Smooth muscle cell (in vitro differentiated cells): ENCODE measurements at regions not wholly inside any gene's neighbourhood (a gene's known extent, or its start where the extent isn't known, plus 50 kb on each side); places are given as distances from the start of the nearest gene placed in this dataset.

Experiments used
- DNase-seq: peaks from one replicate; lab custom pipeline; 2025; ENCODE audit not compliant: unreplicated experiment; lab: John Stamatoyannopoulos, UW
- H2AFZ ChIP-seq: fragments of 200-600 bp; sonication (generic); 2 replicates; pipeline ENCODE4 v1.6.0; 2016; ENCODE audit warnings: antibody characterized with exemption, low read depth, mild to moderate bottlenecking
- H3F3A ChIP-seq: fragments of 200-600 bp; sonication (generic); 2 replicates; pipeline ENCODE4 v1.6.0; 2017; ENCODE audit warnings: antibody characterized with exemption, low read depth
- H3K27ac ChIP-seq: fragments of 200-600 bp; sonication (generic); 2 replicates; pipeline ENCODE4 v1.5.1; 2016; ENCODE audit warnings: low read depth, mild to moderate bottlenecking
- H3K27me3 ChIP-seq: fragments of 200-600 bp; sonication (generic); 2 replicates; pipeline ENCODE4 v1.6.1; 2016; ENCODE audit warnings: low read depth, mild to moderate bottlenecking
- H3K36me3 ChIP-seq: fragments of 200-600 bp; sonication (generic); 2 replicates; pipeline ENCODE4 v1.5.1; 2016; ENCODE audit warnings: low read depth
- H3K4me1 ChIP-seq: fragments of 200-600 bp; sonication (generic); 2 replicates; pipeline ENCODE4 v1.5.1; 2016; ENCODE audit warnings: low read depth
- H3K4me2 ChIP-seq: fragments of 200-600 bp; sonication (generic); 2 replicates; pipeline ENCODE4 v1.6.0; 2016; ENCODE audit warnings: mild to moderate bottlenecking
- H3K4me3 ChIP-seq: fragments of 200-600 bp; sonication (generic); 2 replicates; pipeline ENCODE4 v1.5.1; 2016; ENCODE audit warnings: mild to moderate bottlenecking
- H3K79me2 ChIP-seq: fragments of 200-600 bp; sonication (generic); 2 replicates; pipeline ENCODE4 v1.6.0; 2016; ENCODE audit warnings: low read depth, mild to moderate bottlenecking
- H3K9ac ChIP-seq: fragments of 200-600 bp; sonication (generic); 2 replicates; pipeline ENCODE4 v1.6.0; 2016; ENCODE audit warnings: low read depth
- H3K9me3 ChIP-seq: fragments of 200-600 bp; sonication (generic); replicated peaks from 2 replicates; pipeline ENCODE4 v1.5.1; 2016; ENCODE audit warnings: low read depth
- H4K20me1 ChIP-seq: fragments of 200-600 bp; sonication (generic); 2 replicates; pipeline ENCODE4 v1.6.0; 2016; ENCODE audit warnings: low read depth
- CTCF ChIP-seq: fragments of 200-600 bp; sonication (generic); IDR thresholded peaks from 2 replicates; pipeline ENCODE4 v1.5.1; 2017; ENCODE audit warnings: borderline replicate concordance, mild to moderate bottlenecking, antibody characterized with exemption; ENCODE audit not compliant: insufficient read depth, poor library complexity, severe bottlenecking
- WGBS: methylation state at CpG from one replicate; pipeline ENCODE4 v1.1.7; 2016; ENCODE audit warnings: low lambda C conversion rate; 5-methylcytosine and 5-hydroxymethylcytosine counted together

GRCh38 chr9:106717686-106718085 is 145.3 kb upstream of the ZNF462 start:
- WGBS, result 46% methylated on average over 2 of the region's 2 CpGs
- Histone ChIP-seq H3K4me3 (no peak overlapping the region), H3K36me3 (no peaks in the 10 kb centered on the region), H3K9ac (peak overlapping the region; percentile 24), H3F3A (peaks cover 6% of the 10 kb centered on the region), H3K79me2 (no peaks in the 10 kb centered on the region), H3K9me3 (no peaks in the 10 kb centered on the region), H3K4me1 (peaks cover 16% of the 10 kb centered on the region), H2AFZ (no peak overlapping the region), H4K20me1 (no peaks in the 10 kb centered on the region), H3K27me3 (no peaks in the 10 kb centered on the region), H3K27ac (peak overlapping the region; percentile 74), H3K4me2 (peak overlapping the region; percentile 62)
- TF ChIP-seq CTCF, result no peak
- no peak for DNase-seq

- H3K36me3 ChIP-seq, result no peaks in the 10 kb centered on the region
- no peaks in the 10 kb centered on the region for H3K27me3 ChIP-seq
- no peaks in the 10 kb centered on the region for H4K20me1 ChIP-seq
- H2AFZ ChIP-seq, result no peak overlapping the region
- no peaks in the 10 kb centered on the region for H3K9me3 ChIP-seq
- no peaks in the 10 kb centered on the region for H3K79me2 ChIP-seq
- H3K4me1 ChIP-seq, result peaks cover 16% of the 10 kb centered on the region
- H3K4me3 ChIP-seq, result no peak overlapping the region
- DNase-seq, result no peak
- H3K9ac ChIP-seq, result no peak overlapping the region
- no peak for TF ChIP-seq CTCF
- peak overlapping the region; percentile 74 for H3K27ac ChIP-seq
- peak overlapping the region; percentile 26 for H3K4me2 ChIP-seq
- peaks cover 6% of the 10 kb centered on the region for H3F3A ChIP-seq
Measured at GRCh38 chr9:106718936-106719335, 144.0 kb upstream of the ZNF462 start.

- Histone ChIP-seq H3K27me3 (no peaks in the 10 kb centered on the region), H3K9ac (no peak overlapping the region), H3K27ac (no peak overlapping the region), H3K4me1 (peaks cover 13% of the 10 kb centered on the region), H3K4me2 (no peak overlapping the region), H3K4me3 (no peak overlapping the region), H3K9me3 (no peaks in the 10 kb centered on the region), H2AFZ (no peak overlapping the region), H4K20me1 (no peaks in the 10 kb centered on the region), H3K79me2 (no peaks in the 10 kb centered on the region), H3F3A (peaks cover 4% of the 10 kb centered on the region), H3K36me3 (no peaks in the 10 kb centered on the region)
- 80% methylated on average over 4 of the region's 4 CpGs for WGBS
- DNase-seq, result no peak
- no peak for TF ChIP-seq CTCF
Measured at GRCh38 chr9:106722051-106722753, 140.8 kb upstream of the ZNF462 start.

GRCh38 chr9:106723926-106724325 is 139.0 kb upstream of the ZNF462 start:
- no peaks in the 10 kb centered on the region for H3K36me3 ChIP-seq
- no peaks in the 10 kb centered on the region for H3K79me2 ChIP-seq
- H3K4me3 ChIP-seq, result no peak overlapping the region
- H3K27ac ChIP-seq, result peak overlapping the region; percentile 42
- no peak for TF ChIP-seq CTCF
- no peak for DNase-seq
- no peaks in the 10 kb centered on the region for H4K20me1 ChIP-seq
- H3K9me3 ChIP-seq, result no peaks in the 10 kb centered on the region
- no peaks in the 10 kb centered on the region for H3K27me3 ChIP-seq
- no peaks in the 10 kb centered on the region for H3K4me1 ChIP-seq
- no peak overlapping the region for H3K4me2 ChIP-seq
- H3F3A ChIP-seq, result no peaks in the 10 kb centered on the region
- H2AFZ ChIP-seq, result peak overlapping the region; percentile 52
- H3K9ac ChIP-seq, result no peak overlapping the region
